Muscle layer of duodenum (tissue), 2 donors: ENCODE measurements at regions not wholly inside any gene's neighbourhood (a gene's known extent, or its start where the extent isn't known, plus 50 kb on each side); places are given as distances from the start of the nearest gene placed in this dataset.
A peak's percentile ranks its signal among the peaks of the same experiment; 100 is the strongest.

Source experiments
- H3K27ac ChIP-seq: one replicate; pipeline ENCODE4 v1.7.0; 2013; ENCODE audit warnings: mild to moderate bottlenecking, low read length
- H3K27me3 ChIP-seq: one replicate; pipeline ENCODE4 v1.7.0; 2013; ENCODE audit warnings: low read depth, mild to moderate bottlenecking, control low read depth, low read length
- H3K36me3 ChIP-seq, 2 donors: one replicate each; pipeline ENCODE4 v1.7.0; 2013; ENCODE audit warnings: low read length in 2 of 2, control low read depth in 1 of 2, mild to moderate bottlenecking in 1 of 2; ENCODE audit not compliant: insufficient read depth in 2 of 2, control insufficient read depth in 1 of 2
- H3K4me1 ChIP-seq, 2 donors: one replicate each; pipeline ENCODE4 v1.7.0; 2013; ENCODE audit warnings: low read length in 2 of 2, mild to moderate bottlenecking in 2 of 2, control low read depth in 1 of 2, moderate library complexity in 1 of 2; ENCODE audit not compliant: insufficient read depth in 2 of 2, control insufficient read depth in 1 of 2
- H3K4me3 ChIP-seq, 2 donors: one replicate each; pipeline ENCODE4 v1.7.0; 2013; ENCODE audit warnings: low read length in 2 of 2, low read depth in 1 of 2, mild to moderate bottlenecking in 1 of 2
- H3K9me3 ChIP-seq, 2 donors: one replicate each; pipeline ENCODE4 v1.7.0; 2013; ENCODE audit warnings: low read length in 2 of 2, control low read depth in 1 of 2, mild to moderate bottlenecking in 1 of 2; ENCODE audit not compliant: control insufficient read depth in 1 of 2
- donor health status: healthy.

DNA sequence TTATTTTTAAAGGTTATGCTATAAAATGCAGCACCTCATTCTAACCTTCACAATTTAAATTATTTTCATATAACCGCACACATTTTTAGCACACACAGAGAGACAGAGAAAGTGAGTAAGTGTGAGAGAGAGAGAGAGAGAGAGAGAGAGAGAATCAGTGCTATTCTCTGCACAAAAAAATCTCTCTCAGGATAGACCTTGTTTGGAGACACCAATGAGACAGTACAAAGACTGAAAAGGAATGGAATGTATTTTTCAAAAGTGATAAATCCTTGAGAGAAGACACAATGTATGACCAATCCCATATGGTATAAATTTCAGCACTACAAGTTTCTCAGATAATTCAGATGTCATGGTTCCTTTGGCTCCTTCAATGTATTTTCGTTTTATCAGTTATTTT, 132.1 kb upstream of the PCDH18 start:
- H3K36me3 ChIP-seq = no peaks in the 10 kb centered on the region
- H3K27ac ChIP-seq = peak overlapping the region; percentile 65
- peaks cover 3 to 20% of the 10 kb centered on the region in 2 donors for H3K4me1 ChIP-seq
- no peaks in the 10 kb centered on the region for H3K9me3 ChIP-seq
- H3K4me3 ChIP-seq = no peak overlapping the region
- H3K27me3 ChIP-seq = no peaks in the 10 kb centered on the region

DNA sequence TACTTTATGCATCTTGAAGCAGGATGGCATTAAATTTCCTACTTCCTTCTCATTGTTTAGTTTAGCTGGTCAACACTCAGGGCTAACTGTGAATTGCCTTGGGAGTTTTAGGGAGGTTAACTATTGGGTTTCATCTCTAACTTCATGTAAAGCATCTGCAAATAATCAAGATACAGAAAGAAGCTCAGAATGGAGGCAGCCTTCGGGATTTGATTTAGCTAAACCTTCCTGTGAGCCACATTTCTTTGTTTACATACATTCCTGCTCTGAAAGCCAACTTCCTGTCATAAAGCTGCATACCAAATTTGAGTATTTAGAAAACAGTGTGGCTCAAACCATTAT, 131.7 kb upstream of the PCDH18 start:
- Histone ChIP-seq H3K4me1 (peaks cover 3 to 20% of the 10 kb centered on the region in 2 donors), H3K9me3 (no peaks in the 10 kb centered on the region), H3K27ac (peak overlapping the region; percentile 65), H3K36me3 (no peaks in the 10 kb centered on the region), H3K4me3 (no peak overlapping the region), H3K27me3 (no peaks in the 10 kb centered on the region)

DNA sequence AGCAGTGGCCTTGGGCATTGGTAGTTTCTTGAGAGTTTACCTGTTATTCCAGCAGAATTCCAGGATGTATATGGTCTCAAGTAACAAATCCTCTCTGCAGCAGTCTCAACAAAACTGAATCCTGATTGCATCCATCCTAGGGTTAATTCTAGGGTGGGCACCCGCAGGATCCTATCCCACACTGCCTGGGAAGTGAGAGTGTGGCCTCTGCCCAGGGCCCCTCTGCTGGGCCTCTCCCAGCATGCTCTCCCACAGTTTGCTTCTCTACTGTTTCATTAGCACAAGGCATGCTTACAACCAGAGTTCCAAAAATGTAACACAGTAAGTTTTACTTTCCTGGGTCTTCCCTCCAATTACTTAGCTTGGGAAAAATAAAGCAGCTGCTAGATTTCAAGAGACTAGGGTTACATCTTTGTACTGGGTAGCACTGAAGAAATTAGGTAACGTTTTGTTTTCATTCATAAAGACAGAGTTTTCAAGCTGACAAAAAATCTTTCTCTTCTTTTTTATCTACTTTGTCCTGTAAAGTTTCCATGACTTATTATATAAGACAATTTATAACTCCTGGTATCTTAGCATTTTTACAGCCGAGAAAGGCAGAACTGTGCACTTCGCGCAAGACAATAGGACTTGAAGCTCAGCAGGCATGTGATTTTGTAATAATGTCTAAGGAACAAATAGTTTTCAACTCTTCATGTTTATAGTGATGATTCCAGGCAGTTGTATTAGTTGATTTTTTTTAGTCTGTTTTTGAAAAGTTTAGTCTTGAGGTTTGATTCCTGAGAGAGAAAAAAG, 131.2 kb upstream of the PCDH18 start:
- H3K4me3 ChIP-seq = no peak overlapping the region
- peak overlapping the region; percentile 65 for H3K27ac ChIP-seq
- no peaks in the 10 kb centered on the region for H3K36me3 ChIP-seq
- H3K27me3 ChIP-seq = no peaks in the 10 kb centered on the region
- peaks cover 3 to 20% of the 10 kb centered on the region in 2 donors for H3K4me1 ChIP-seq
- no peaks in the 10 kb centered on the region for H3K9me3 ChIP-seq

DNA sequence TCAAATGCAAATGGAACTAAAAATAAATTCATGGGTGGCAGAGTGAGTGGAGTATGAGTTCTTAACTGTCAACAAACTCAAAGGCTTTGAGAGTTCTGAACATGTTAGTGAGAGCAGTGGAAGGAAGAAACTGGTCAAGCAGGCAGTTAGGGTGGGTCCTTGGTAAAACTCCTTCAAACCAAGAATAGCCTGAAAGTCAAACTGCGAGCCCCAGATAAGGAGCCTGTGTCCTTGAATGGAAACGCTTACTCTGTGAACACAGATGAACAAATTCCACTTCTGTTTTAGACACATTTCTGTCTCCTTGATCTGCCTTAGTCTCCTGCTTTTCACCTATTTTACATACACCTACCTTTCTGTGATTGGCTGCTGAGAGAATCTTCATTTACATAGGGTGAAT, 129.4 kb upstream of the PCDH18 start:
- Histone ChIP-seq H3K27me3 (no peaks in the 10 kb centered on the region), H3K9me3 (no peaks in the 10 kb centered on the region), H3K4me3 (no peak overlapping the region), H3K36me3 (no peaks in the 10 kb centered on the region), H3K4me1 (peaks cover 7 to 20% of the 10 kb centered on the region in 2 donors), H3K27ac (peak overlapping the region; percentile 16)

DNA sequence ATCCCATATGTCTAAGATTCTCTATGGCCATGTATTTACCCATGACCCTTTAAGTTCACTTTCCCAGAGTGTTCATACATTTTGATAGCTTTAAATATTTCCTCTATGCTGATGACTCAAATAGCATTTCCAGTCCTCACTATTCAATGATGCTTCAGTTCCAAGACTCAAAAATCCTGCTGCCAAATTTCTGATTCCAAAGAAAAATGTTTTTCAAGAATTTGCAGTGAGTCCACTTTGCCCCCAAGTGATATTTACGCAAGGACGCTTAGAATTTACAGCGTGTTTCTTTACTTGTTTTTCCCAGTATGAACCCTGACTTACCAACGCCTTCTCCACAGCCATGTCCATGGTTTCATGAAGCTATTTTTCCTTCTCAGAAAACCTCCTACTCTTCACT, 127.9 kb upstream of the PCDH18 start:
- Histone ChIP-seq H3K27me3 (no peaks in the 10 kb centered on the region), H3K4me1 (peaks cover 7 to 20% of the 10 kb centered on the region in 2 donors), H3K27ac (no peak overlapping the region), H3K36me3 (no peaks in the 10 kb centered on the region), H3K9me3 (no peaks in the 10 kb centered on the region), H3K4me3 (no peak overlapping the region)

DNA sequence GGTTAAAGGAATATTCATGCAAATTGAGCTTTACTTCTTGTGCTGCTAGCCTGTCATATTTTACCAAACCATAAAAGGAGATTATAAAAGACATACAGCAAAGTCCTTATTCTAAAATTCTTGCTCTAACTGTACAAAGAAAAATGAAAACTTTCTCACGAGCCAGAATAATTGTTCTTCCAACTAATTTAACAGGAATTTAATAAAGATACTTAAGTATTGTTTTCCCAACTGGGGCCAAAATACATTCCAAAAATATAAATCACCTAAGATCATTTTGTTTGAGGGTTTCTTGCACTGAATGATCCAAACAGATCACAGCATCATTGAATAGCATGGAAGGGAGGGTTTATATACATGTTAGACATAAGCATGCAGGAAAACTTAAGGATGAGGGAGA, 127.1 kb upstream of the PCDH18 start:
- Histone ChIP-seq H3K4me1 (peaks cover 7 to 15% of the 10 kb centered on the region in 2 donors), H3K36me3 (no peaks in the 10 kb centered on the region), H3K27ac (no peak overlapping the region), H3K27me3 (no peaks in the 10 kb centered on the region), H3K4me3 (no peak overlapping the region), H3K9me3 (no peaks in the 10 kb centered on the region)

DNA sequence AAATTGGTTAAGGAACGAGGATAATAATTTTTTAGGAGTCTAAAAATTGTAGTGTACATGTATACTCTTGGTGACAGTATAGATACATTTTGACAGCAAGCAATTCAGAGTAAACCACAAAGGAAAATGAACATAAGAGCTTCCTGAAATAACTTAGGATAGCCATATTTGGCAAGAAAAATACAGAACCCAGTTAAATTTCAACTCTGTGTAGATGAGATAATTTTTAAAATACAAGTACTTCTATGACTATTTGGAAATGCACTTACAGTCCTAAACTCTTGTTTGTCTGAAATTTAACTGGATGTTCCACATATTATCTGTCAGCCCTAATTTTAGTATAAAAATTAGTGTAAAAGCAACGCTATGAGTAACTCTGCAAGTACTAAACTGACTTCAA, 124.4 kb upstream of the PCDH18 start:
- Histone ChIP-seq H3K36me3 (no peaks in the 10 kb centered on the region), H3K9me3 (no peaks in the 10 kb centered on the region), H3K4me3 (no peak overlapping the region), H3K27me3 (no peaks in the 10 kb centered on the region), H3K4me1 (peaks cover 0 to 4% of the 10 kb centered on the region in 2 donors), H3K27ac (no peak overlapping the region)

DNA sequence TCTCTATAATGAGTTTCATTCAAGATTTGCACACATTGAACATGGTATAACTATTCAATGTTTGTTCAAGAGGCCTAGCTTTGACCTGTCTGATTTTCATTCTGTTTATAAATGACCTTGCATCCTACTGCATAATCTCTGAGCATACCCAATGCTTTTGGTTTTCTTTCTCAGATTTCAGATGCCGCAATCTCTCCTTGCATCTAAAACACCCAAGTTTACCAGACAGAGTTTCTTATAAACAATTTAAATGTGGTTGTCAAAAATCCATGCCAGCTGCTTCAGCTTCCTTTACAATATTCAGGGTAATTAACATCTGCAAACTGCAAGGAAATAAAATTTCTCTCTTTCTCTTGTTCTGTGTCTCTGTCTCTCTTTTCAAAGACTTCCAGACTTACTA, 123.0 kb upstream of the PCDH18 start:
- H3K9me3 ChIP-seq = no peaks in the 10 kb centered on the region
- no peaks in the 10 kb centered on the region for H3K27me3 ChIP-seq
- H3K36me3 ChIP-seq = no peaks in the 10 kb centered on the region
- H3K4me1 ChIP-seq = peaks cover 0 to 4% of the 10 kb centered on the region in 2 donors
- H3K4me3 ChIP-seq = no peak overlapping the region
- H3K27ac ChIP-seq = no peak overlapping the region

DNA sequence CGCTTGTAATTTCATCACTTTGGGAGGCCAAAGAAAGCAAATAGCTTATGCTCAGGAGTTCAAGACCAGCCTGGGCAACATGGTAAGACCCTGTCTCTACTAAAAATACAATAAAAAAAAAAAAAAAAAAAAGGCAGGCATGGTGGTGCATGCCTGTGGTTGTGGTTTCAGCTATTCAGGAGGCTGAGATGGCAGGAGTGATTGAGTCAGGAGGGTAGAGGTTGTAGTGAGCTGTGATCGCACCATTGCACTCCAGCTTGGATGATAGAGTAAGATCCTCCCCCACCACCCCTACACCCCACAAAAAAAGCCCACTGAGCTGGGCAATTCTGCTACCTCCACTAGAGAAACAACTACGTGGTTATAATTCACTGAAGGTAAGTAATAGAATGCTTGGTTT, 118.8 kb upstream of the PCDH18 start:
- Histone ChIP-seq H3K27ac (no peak overlapping the region), H3K36me3 (no peaks in the 10 kb centered on the region), H3K4me3 (no peak overlapping the region)

DNA sequence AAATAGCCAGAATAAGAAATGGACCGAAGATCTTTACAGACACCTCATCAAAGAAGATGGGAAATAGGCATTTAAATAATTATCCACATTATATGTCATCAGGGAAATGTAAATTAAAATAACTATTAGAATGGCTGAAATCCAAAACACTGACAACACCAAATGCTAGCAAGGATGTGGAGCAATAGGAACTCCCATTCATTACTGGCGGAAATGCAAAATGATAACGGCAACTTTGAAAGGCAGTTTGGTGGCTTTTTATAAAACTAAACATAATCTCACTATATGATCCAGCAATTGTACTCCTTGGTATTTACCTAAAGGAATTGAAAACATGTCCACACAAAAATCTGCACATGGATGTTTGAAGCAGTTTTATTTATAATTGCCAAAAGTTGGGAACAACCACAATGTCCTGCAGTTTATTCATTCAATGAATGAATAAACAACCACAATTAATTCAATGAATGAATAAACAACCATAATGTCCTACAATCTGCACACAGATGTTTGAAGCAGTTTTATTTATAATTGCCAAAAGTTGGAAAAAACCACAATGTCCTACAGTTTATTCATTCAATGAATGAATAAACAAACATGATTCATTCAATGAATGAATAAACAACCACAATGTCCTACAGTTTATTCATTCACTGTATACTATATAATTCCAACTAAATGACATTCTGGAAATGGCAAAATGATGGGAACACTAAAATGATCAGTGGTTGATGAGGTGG, 117.6 kb upstream of the PCDH18 start:
- H3K4me3 ChIP-seq = no peak overlapping the region
- no peaks in the 10 kb centered on the region for H3K36me3 ChIP-seq
- H3K9me3 ChIP-seq = no peaks in the 10 kb centered on the region
- H3K27me3 ChIP-seq = no peaks in the 10 kb centered on the region
- no peak overlapping the region for H3K27ac ChIP-seq
- no peaks in the 10 kb centered on the region for H3K4me1 ChIP-seq

More for the DNA sequence above, 118.8 kb upstream of the PCDH18 start:
- Histone ChIP-seq H3K9me3 (no peaks in the 10 kb centered on the region), H3K4me1 (no peaks in the 10 kb centered on the region), H3K27me3 (no peaks in the 10 kb centered on the region)

DNA sequence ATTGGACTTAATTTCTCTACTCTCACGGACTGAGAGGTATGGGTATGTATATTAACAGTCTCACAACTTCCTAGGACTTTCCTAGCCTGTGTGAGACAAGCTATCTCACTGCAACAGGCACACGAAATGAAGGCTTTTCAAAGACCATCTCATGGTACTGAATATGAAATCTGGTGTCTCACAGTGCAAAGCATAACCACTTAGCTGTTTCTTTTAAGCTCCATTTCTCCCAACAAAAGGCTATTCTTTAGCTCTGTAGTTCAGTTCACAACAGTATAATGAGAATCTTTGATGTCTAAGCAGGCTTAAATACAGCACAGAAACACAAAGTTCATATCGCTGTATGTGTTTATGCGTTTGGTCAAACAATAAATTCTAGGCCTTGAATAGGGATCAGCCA, 116.2 kb upstream of the PCDH18 start:
- H3K27ac ChIP-seq = no peak overlapping the region
- H3K9me3 ChIP-seq = no peaks in the 10 kb centered on the region
- no peaks in the 10 kb centered on the region for H3K4me1 ChIP-seq
- H3K36me3 ChIP-seq = no peaks in the 10 kb centered on the region
- no peaks in the 10 kb centered on the region for H3K27me3 ChIP-seq
- no peak overlapping the region for H3K4me3 ChIP-seq
